ENCODE measurements at regions not wholly inside any gene's neighbourhood (a gene's known extent, or its start where the extent isn't known, plus 50 kb on each side); places are given as distances from the start of the nearest gene placed in this dataset.

- DNase-seq = no peak
Measured at GRCh38 chr1:36675106-36675505, 192.4 kb upstream of the CSF3R start.

- DNase-seq = no peak
Measured at GRCh38 chr1:36673202-36673601, 190.5 kb upstream of the CSF3R start.

GRCh38 chr1:36669262-36669661, 186.5 kb upstream of the CSF3R start:
- DNase-seq = no peak

GRCh38 chr1:36667836-36668235, 185.1 kb upstream of the CSF3R start:
- DNase-seq = no peak

GRCh38 chr1:36667256-36667655, 184.5 kb upstream of the CSF3R start:
- no peak for DNase-seq

- DNase-seq = no peak
Measured at GRCh38 chr1:36665478-36666080, 182.9 kb upstream of the CSF3R start.

GRCh38 chr1:36664571-36665287, 182.0 kb upstream of the CSF3R start:
- DNase-seq = no peak

GRCh38 chr1:36663772-36664430, 181.2 kb upstream of the CSF3R start:
- DNase-seq = no peak

- no peak for DNase-seq
Measured at GRCh38 chr1:36658838-36659237, 176.1 kb upstream of the CSF3R start.

GRCh38 chr1:36657826-36658225, 175.1 kb upstream of the CSF3R start:
- DNase-seq = no peak

- no peak for DNase-seq
Measured at GRCh38 chr1:36656838-36657237, 174.1 kb upstream of the CSF3R start.

- DNase-seq = no peak
Measured at GRCh38 chr1:36656271-36656670, 173.6 kb upstream of the CSF3R start.

GRCh38 chr1:36654586-36654985, 171.9 kb upstream of the CSF3R start:
- DNase-seq = no peak

GRCh38 chr1:36653850-36654249, 171.1 kb upstream of the CSF3R start:
- peak; percentile 9 for DNase-seq

- no peak for DNase-seq
Measured at GRCh38 chr1:36652586-36652985, 169.9 kb upstream of the CSF3R start.

- DNase-seq = no peak
Measured at GRCh38 chr1:36652011-36652410, 169.3 kb upstream of the CSF3R start.

- no peak for DNase-seq
Measured at GRCh38 chr1:36651176-36651910, 168.6 kb upstream of the CSF3R start.

- DNase-seq = peak; percentile 0
Measured at GRCh38 chr1:36650200-36651065, 167.7 kb upstream of the CSF3R start.

- DNase-seq = no peak
Measured at GRCh38 chr1:36645867-36646266, 163.2 kb upstream of the CSF3R start.

GRCh38 chr1:36644556-36644955, 161.8 kb upstream of the CSF3R start:
- no peak for DNase-seq

GRCh38 chr1:36643371-36644270, 160.9 kb upstream of the CSF3R start:
- DNase-seq = no peak

GRCh38 chr1:36642802-36643201, 160.1 kb upstream of the CSF3R start:
- DNase-seq = no peak
